HCT116 (cell line): ENCODE measurements at regions not wholly inside any gene's neighbourhood (a gene's known extent, or its start where the extent isn't known, plus 50 kb on each side); places are given as distances from the start of the nearest gene placed in this dataset.

Source experiments
- ATAC-seq: fragments of 200-7000 bp; cut with Tn5 transposase; 2 replicates; pipeline ENCODE4 v1.9.1; 2020; ENCODE audit warnings: mild to moderate bottlenecking, moderate library complexity
- BruUV-seq: library from RNA; stranded (reverse); fragments of 400-500 nt; replicated peaks from 2 replicates; lab custom pipeline; 2021; lab: Mats Ljungman, UMichigan
- CTCF ChIA-PET: fragments of 300-600 bp; sonication (Branson Sonifier 250); formaldehyde crosslinking; loops from one replicate; lab custom pipeline; 2021; ENCODE audit warnings: antibody characterized with exemption; lab: Charles Lee
- POLR2A ChIA-PET: fragments of 300-600, 350-600 bp; sonication (Branson Sonifier 250); formaldehyde crosslinking; loops from one replicate; lab custom pipeline; 2021; ENCODE audit warnings: antibody characterized with exemption; lab: Charles Lee
- RAD21 ChIA-PET, 2 experiments: fragments of 300-600 bp; sonication (Branson Sonifier 250); formaldehyde crosslinking; loops; one replicate each; lab custom pipeline; 2023; ENCODE audit warnings: low total read pairs in 2 of 2; ENCODE audit not compliant: uncharacterized antibody in 2 of 2, unreplicated experiment in 2 of 2, low non-redundant PET in 1 of 2; lab: Charles Lee
- DNase-seq: peaks from one replicate; pipeline ENCODE4 v3.0.0-alpha.2; 2010; ENCODE audit warnings: low read depth, low spot score
- H2AFZ ChIP-seq: fragments of 200-600 bp; shearing (Covaris generic), sonication (generic); 2 replicates; pipeline ENCODE4 v1.6.1; 2017; ENCODE audit warnings: low read depth, mixed run types, mixed read lengths, antibody characterized with exemption, low read length; ENCODE audit not compliant: poor library complexity, severe bottlenecking
- H3K27ac ChIP-seq: 2 replicates; pipeline ENCODE4 v1.5.1; 2012; ENCODE audit warnings: low read depth, low read length
- H3K27me3 ChIP-seq: fragments of 200-600 bp; sonication (generic); 2 replicates; pipeline ENCODE4 v1.6.1; 2016; ENCODE audit warnings: mixed run types, low read length, mixed read lengths; ENCODE audit not compliant: insufficient read depth
- H3K36me3 ChIP-seq, 2 experiments: fragments of 200-500 bp in 1 of 2; fragments of 200-600 bp in 1 of 2; sonication (Bioruptor generic) in 1 of 2; sonication (generic) in 1 of 2; 2 replicates each; pipeline versions ENCODE4 v1.5.1 to v1.6.1; 2014 to 2016; ENCODE audit warnings: low read length in 2 of 2, inconsistent platforms in 1 of 2, mixed read lengths in 1 of 2, mixed run types in 1 of 2; ENCODE audit not compliant: insufficient read depth in 2 of 2, control insufficient read depth in 1 of 2
- H3K4me1 ChIP-seq, 2 experiments: fragments of 200-600 bp in 1 of 2; sonication (generic) in 1 of 2; 2 replicates each; pipeline versions ENCODE4 v1.5.1 to v1.6.1; 2012 to 2017; ENCODE audit warnings: low read length in 2 of 2, inconsistent platforms in 1 of 2, mild to moderate bottlenecking in 1 of 2, mixed read lengths in 1 of 2, mixed run types in 1 of 2, moderate library complexity in 1 of 2; ENCODE audit not compliant: insufficient read depth in 2 of 2, control insufficient read depth in 1 of 2
- H3K4me2 ChIP-seq: fragments of 200-600 bp; sonication (generic); 2 replicates; pipeline ENCODE4 v1.6.1; 2017; ENCODE audit warnings: mixed run types, low read length, mixed read lengths
- H3K4me3 ChIP-seq, 2 experiments: fragments of 200-600 bp in 1 of 2; sonication (generic) in 1 of 2; replicated peaks in 1 of 2; 2 replicates each; pipeline ENCODE4 v1.5.1; 2011 to 2016; ENCODE audit warnings: low read length in 2 of 2, control low read depth in 1 of 2, low read depth in 1 of 2, mild to moderate bottlenecking in 1 of 2, mixed read lengths in 1 of 2, mixed run types in 1 of 2
- H3K79me2 ChIP-seq: fragments of 200-600 bp; sonication (generic); 2 replicates; pipeline ENCODE4 v1.6.1; 2017; ENCODE audit warnings: mild to moderate bottlenecking, mixed run types, low read length, moderate library complexity, mixed read lengths; ENCODE audit not compliant: insufficient read depth
- H3K9ac ChIP-seq: fragments of 200-600 bp; sonication (generic); 2 replicates; pipeline ENCODE4 v1.6.1; 2016; ENCODE audit warnings: low read length, mixed read lengths
- H3K9me2 ChIP-seq: fragments of 200-600 bp; sonication (generic), shearing (Covaris generic); 2 replicates; pipeline ENCODE4 v1.6.1; 2017; ENCODE audit warnings: mixed run types, mild to moderate bottlenecking, moderate library complexity; ENCODE audit not compliant: insufficient read depth
- H3K9me3 ChIP-seq, 2 experiments: fragments of 200-500 bp in 1 of 2; fragments of 200-600 bp in 1 of 2; sonication (Bioruptor generic) in 1 of 2; sonication (generic) in 1 of 2; 2 replicates each; pipeline ENCODE4 v1.6.1; 2014 to 2017; ENCODE audit warnings: low read length in 2 of 2, mixed read lengths in 2 of 2, inconsistent platforms in 1 of 2, low read depth in 1 of 2, mild to moderate bottlenecking in 1 of 2, mixed run types in 1 of 2, moderate library complexity in 1 of 2; ENCODE audit not compliant: control insufficient read depth in 1 of 2, insufficient read depth in 1 of 2
- H4K20me1 ChIP-seq: fragments of 200-600 bp; sonication (generic), shearing (Covaris generic); 2 replicates; pipeline ENCODE4 v1.6.1; 2017; ENCODE audit warnings: mixed run types, mild to moderate bottlenecking, moderate library complexity; ENCODE audit not compliant: insufficient read depth
- CEBPB ChIP-seq: IDR thresholded peaks from 2 replicates; pipeline ENCODE4 v1.6.1; 2012; ENCODE audit warnings: low read depth
- EGR1 ChIP-seq: IDR thresholded peaks from 2 replicates; pipeline ENCODE4 v1.6.1; 2012; ENCODE audit warnings: low read depth
- ELF1 ChIP-seq: IDR thresholded peaks from 2 replicates; pipeline ENCODE4 v1.6.1; 2012; ENCODE audit warnings: low read depth, borderline replicate concordance
- EZH2 ChIP-seq: fragments of 200-600 bp; sonication (generic); IDR thresholded peaks from 2 replicates; pipeline ENCODE4 v1.6.1; 2017; ENCODE audit warnings: antibody characterized with exemption, mixed run types
- EZH2phosphoT487 ChIP-seq: fragments of 200-600 bp; IDR thresholded peaks from 2 replicates; pipeline ENCODE4 v1.6.1; 2018; ENCODE audit warnings: antibody characterized with exemption, borderline replicate concordance
- FOSL1 ChIP-seq: IDR thresholded peaks from 2 replicates; pipeline ENCODE4 v1.6.1; 2012; ENCODE audit warnings: low read depth
- JUND ChIP-seq: IDR thresholded peaks from 2 replicates; pipeline ENCODE4 v1.6.1; 2012
- POLR2A ChIP-seq: IDR thresholded peaks from 2 replicates; pipeline ENCODE4 v1.7.0; 2011; ENCODE audit warnings: borderline replicate concordance; ENCODE audit not compliant: insufficient read depth, insufficient read length; ENCODE audit errors: extremely low read depth
- POLR2AphosphoS5 ChIP-seq: IDR thresholded peaks from 2 replicates; pipeline ENCODE4 v1.6.1; 2011; ENCODE audit warnings: mild to moderate bottlenecking, low read depth, low read length, moderate library complexity
- RAD21 ChIP-seq: IDR thresholded peaks from 2 replicates; pipeline ENCODE4 v1.6.1; 2012; ENCODE audit warnings: low read depth, mild to moderate bottlenecking
- SP1 ChIP-seq: IDR thresholded peaks from 2 replicates; pipeline ENCODE4 v1.6.1; 2012; ENCODE audit warnings: low read depth
- TCF7L2 ChIP-seq: IDR thresholded peaks from 2 replicates; pipeline ENCODE4 v1.7.0; 2011; ENCODE audit warnings: borderline replicate concordance, inconsistent platforms; ENCODE audit not compliant: insufficient read depth, insufficient read length; ENCODE audit errors: extremely low read depth
- YY1 ChIP-seq: IDR thresholded peaks from 2 replicates; pipeline ENCODE4 v1.6.1; 2011; ENCODE audit warnings: low read length, low read depth, moderate library complexity, mild to moderate bottlenecking; ENCODE audit not compliant: insufficient replicate concordance; ENCODE audit errors: extremely low read depth
- ZBTB33 ChIP-seq: IDR thresholded peaks from 2 replicates; pipeline ENCODE4 v1.6.1; 2011; ENCODE audit warnings: mild to moderate bottlenecking, low read length, moderate library complexity; ENCODE audit not compliant: insufficient replicate concordance; ENCODE audit errors: extremely low read depth
- ZFX ChIP-seq: fragments of 450-650 bp; IDR thresholded peaks from 2 replicates; pipeline ENCODE4 v1.6.1; 2017
- ZNF274 ChIP-seq: fragments of 200-500 bp; sonication (Bioruptor generic); IDR thresholded peaks from 2 replicates; pipeline ENCODE4 v1.6.1; 2014; ENCODE audit warnings: mild to moderate bottlenecking, low read depth, low read length, inconsistent platforms
- intact Hi-C: fragments of 100-400 bp; cut with micrococcal nuclease; formaldehyde crosslinking; loops from 2 replicates; pipeline ENCODE4 v1.10.0; 2022
- TF ChIP-seq, protein P1 (sequence below): IDR thresholded peaks from 2 replicates; pipeline ENCODE4 v1.6.1; 2012
- TF ChIP-seq, protein P2 (sequence below), 3 experiments: fragments of 200-600 bp in 1 of 3; sonication (generic) in 1 of 3; IDR thresholded peaks in 2 of 3; conservative IDR thresholded peaks in 1 of 3; 2 replicates each; pipeline ENCODE4 v1.5.1; 2012 to 2017; ENCODE audit warnings: low read depth in 2 of 3, low read length in 2 of 3, antibody characterized with exemption in 1 of 3, borderline replicate concordance in 1 of 3, control low read depth in 1 of 3, mild to moderate bottlenecking in 1 of 3, mixed read lengths in 1 of 3, mixed run types in 1 of 3, moderate library complexity in 1 of 3; ENCODE audit not compliant: insufficient read depth in 1 of 3
- TF ChIP-seq, protein P3 (sequence below): IDR thresholded peaks from 2 replicates; pipeline ENCODE4 v1.6.1; 2012

DNA sequence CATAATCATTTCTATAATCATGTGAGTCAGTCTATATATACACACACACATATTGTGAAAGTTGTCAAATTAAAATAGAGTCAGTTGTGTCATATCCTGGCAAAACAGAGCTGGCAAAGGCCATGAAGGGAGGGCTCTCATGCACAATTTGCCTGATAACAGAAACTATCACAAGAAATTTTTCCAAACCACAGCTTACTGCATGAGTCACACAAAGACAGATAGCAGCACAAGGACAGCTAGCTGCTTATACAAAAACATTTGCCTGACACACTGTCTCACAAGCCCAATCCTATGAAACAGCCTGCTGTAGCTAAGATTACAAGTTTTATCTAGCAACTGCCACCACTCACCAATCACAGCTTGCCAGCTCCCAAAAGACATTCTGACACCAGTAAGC is 848.5 kb upstream of the MAN1A1 start:
- H3K4me3 ChIP-seq, result no peak overlapping the region
- TF ChIP-seq, protein P1, sequence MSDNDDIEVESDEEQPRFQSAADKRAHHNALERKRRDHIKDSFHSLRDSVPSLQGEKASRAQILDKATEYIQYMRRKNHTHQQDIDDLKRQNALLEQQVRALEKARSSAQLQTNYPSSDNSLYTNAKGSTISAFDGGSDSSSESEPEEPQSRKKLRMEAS, result no peak
- TF ChIP-seq EGR1 (no peak), RAD21 (no peak), ZBTB33 (no peak), ZNF274 (no peak), TCF7L2 (no peak), POLR2A (no peak), EZH2 (no peak), CEBPB (no peak), YY1 (no peak), SP1 (no peak), ELF1 (no peak), FOSL1 (no peak), ZFX (no peak), POLR2AphosphoS5 (no peak), EZH2phosphoT487 (no peak), JUND (no peak)
- TF ChIP-seq, protein P2, sequence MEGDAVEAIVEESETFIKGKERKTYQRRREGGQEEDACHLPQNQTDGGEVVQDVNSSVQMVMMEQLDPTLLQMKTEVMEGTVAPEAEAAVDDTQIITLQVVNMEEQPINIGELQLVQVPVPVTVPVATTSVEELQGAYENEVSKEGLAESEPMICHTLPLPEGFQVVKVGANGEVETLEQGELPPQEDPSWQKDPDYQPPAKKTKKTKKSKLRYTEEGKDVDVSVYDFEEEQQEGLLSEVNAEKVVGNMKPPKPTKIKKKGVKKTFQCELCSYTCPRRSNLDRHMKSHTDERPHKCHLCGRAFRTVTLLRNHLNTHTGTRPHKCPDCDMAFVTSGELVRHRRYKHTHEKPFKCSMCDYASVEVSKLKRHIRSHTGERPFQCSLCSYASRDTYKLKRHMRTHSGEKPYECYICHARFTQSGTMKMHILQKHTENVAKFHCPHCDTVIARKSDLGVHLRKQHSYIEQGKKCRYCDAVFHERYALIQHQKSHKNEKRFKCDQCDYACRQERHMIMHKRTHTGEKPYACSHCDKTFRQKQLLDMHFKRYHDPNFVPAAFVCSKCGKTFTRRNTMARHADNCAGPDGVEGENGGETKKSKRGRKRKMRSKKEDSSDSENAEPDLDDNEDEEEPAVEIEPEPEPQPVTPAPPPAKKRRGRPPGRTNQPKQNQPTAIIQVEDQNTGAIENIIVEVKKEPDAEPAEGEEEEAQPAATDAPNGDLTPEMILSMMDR (IDR thresholded peaks at IDR 0.05 in 2 of 3, conservative IDR thresholded peaks at IDR 0.05 in 1 of 3; ENCODE audit: borderline replicate concordance in 1 of 3, insufficient read depth in 1 of 3, low read depth in 2 of 3, low read length in 2 of 3), result no peak
- TF ChIP-seq, protein P3, sequence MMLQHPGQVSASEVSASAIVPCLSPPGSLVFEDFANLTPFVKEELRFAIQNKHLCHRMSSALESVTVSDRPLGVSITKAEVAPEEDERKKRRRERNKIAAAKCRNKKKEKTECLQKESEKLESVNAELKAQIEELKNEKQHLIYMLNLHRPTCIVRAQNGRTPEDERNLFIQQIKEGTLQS, result no peak
- H3K9me3 ChIP-seq, result no peaks in the 10 kb centered on the region
- no peaks in the 10 kb centered on the region for H3K36me3 ChIP-seq
- RAD21 ChIA-PET, result no interaction called here
- no peak overlapping the region for H3K4me2 ChIP-seq
- no peaks in the 10 kb centered on the region; the same call in 1 of the 2 replicates for H4K20me1 ChIP-seq
- H3K27ac ChIP-seq, result no peak overlapping the region
- POLR2A ChIA-PET, result no interaction called here
- intact Hi-C loops, result no loop called here
- DNase-seq (no peak), ATAC-seq (no peak)
- BruUV-seq, result no TSS peak
- no peak overlapping the region for H3K9ac ChIP-seq
- no peaks in the 10 kb centered on the region for H3K4me1 ChIP-seq
- CTCF ChIA-PET, result no interaction called here
- H3K27me3 ChIP-seq, result no peaks in the 10 kb centered on the region
- H3K9me2 ChIP-seq, result no peaks in the 10 kb centered on the region
- no peaks in the 10 kb centered on the region for H3K79me2 ChIP-seq
- H2AFZ ChIP-seq, result peak overlapping the region; percentile 17
